Large intestine (tissue), 3 donors: ENCODE measurements at regions not wholly inside any gene's neighbourhood (a gene's known extent, or its start where the extent isn't known, plus 50 kb on each side); places are given as distances from the start of the nearest gene placed in this dataset.

Source experiments
- DNase-seq, 2 donors: peaks; one replicate each; pipeline versions ENCODE4 v3.0.0 to v3.0.0-alpha.2; 2013
- H3K27ac ChIP-seq: one replicate; pipeline ENCODE4 v1.5.1; 2013; ENCODE audit warnings: low read length
- H3K27me3 ChIP-seq: 2 replicates; pipeline ENCODE4 v1.6.1; 2013; ENCODE audit warnings: low read length; ENCODE audit not compliant: control insufficient read depth, insufficient read depth
- H3K36me3 ChIP-seq: 2 replicates; pipeline ENCODE4 v1.6.1; 2013; ENCODE audit warnings: low read length; ENCODE audit not compliant: control insufficient read depth, insufficient read depth
- H3K4me1 ChIP-seq: one replicate; pipeline ENCODE4 v1.6.1; 2013; ENCODE audit warnings: low read length; ENCODE audit not compliant: control insufficient read depth, insufficient read depth
- H3K4me3 ChIP-seq: one replicate; pipeline ENCODE4 v1.5.1; 2013; ENCODE audit warnings: low read length
- H3K9me3 ChIP-seq: one replicate; pipeline ENCODE4 v1.6.1; 2013; ENCODE audit warnings: mild to moderate bottlenecking, low read depth, low read length, moderate library complexity; ENCODE audit not compliant: control insufficient read depth
- WGBS: methylation state at CpG from one replicate; pipeline ENCODE4 v1.1.5; 2013; ENCODE audit warnings: low lambda C conversion rate; ENCODE audit not compliant: insufficient coverage; 5-methylcytosine and 5-hydroxymethylcytosine counted together

- H3K9me3 ChIP-seq, result peaks cover 6% of the 10 kb centered on the region
- WGBS, result no CpG with 5 or more reads among the region's 43 CpGs
- no peak overlapping the region for H3K4me3 ChIP-seq
- H3K27ac ChIP-seq, result no peak overlapping the region
- DNase-seq, result no peak
- H3K27me3 ChIP-seq, result peaks cover 56% of the 10 kb centered on the region
- peaks cover 11% of the 10 kb centered on the region for H3K4me1 ChIP-seq
- H3K36me3 ChIP-seq, result no peaks in the 10 kb centered on the region
Observed at GRCh38 chr12:132392389-132393244, 63.2 kb upstream of the GALNT9 start.

GRCh38 chr12:132391326-132392041, 62.1 kb upstream of the GALNT9 start:
- Histone ChIP-seq H3K27me3 (peaks cover 56% of the 10 kb centered on the region), H3K27ac (no peak overlapping the region), H3K4me3 (no peak overlapping the region), H3K4me1 (peaks cover under 1% of the 10 kb centered on the region), H3K9me3 (no peaks in the 10 kb centered on the region), H3K36me3 (no peaks in the 10 kb centered on the region)
- WGBS, result no CpG with 5 or more reads among the region's 43 CpGs
- DNase-seq, result no peak

DNA sequence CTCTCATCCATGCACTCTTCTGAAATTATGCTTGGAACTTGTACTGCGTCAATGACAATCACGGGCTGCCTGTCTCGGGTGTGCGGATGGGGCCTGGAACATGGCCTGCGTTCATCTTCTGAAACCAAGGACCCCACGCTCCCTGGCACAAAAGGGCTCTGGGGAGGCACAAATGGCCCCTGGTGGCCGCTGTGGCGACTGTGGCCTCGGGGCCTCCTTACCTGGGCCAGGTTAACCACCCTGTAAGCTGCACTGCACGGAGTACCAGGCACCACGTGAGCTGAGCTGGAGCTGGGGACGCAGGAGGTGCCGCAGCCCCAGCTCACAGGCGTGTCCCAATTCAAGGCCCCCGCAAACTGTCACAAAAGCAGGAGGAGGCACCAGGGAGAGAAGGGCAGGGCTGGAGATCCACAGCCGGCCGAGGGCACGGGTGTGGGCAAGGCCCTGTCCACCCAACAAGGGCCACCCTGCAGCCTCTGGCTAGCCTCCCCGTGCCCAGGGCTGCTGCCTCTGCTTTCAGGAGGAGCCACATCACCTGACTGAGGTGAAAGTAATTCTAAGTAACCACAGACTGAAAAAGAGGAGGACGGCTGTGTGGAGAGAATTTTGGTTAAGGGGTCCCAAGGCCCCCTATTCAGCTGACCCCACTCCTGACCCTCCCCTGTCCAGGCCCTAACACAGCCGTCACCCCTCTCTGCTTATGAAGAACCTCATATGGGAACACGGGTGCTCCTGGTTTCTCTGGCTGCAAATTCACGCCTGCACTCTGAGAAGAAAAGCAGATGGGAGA, 61.1 kb upstream of the GALNT9 start:
- no peak overlapping the region for H3K27ac ChIP-seq
- H3K9me3 ChIP-seq, result no peaks in the 10 kb centered on the region
- DNase-seq, result no peak
- WGBS, result no CpG with 5 or more reads among the region's 23 CpGs
- H3K4me3 ChIP-seq, result no peak overlapping the region
- no peaks in the 10 kb centered on the region for H3K36me3 ChIP-seq
- H3K27me3 ChIP-seq, result peaks cover 58% of the 10 kb centered on the region
- no peaks in the 10 kb centered on the region for H3K4me1 ChIP-seq

- peaks cover 65% of the 10 kb centered on the region for H3K27me3 ChIP-seq
- 0% methylated on average over 1 of the region's 21 CpGs for WGBS
- no peak for DNase-seq
Observed at GRCh38 chr12:132389526-132390286, 60.3 kb upstream of the GALNT9 start.

GRCh38 chr12:132389026-132389425, 59.6 kb upstream of the GALNT9 start:
- peaks cover 65% of the 10 kb centered on the region for H3K27me3 ChIP-seq
- no peak for DNase-seq

More at GRCh38 chr12:132389526-132390286, 60.3 kb upstream of the GALNT9 start:
- Histone ChIP-seq H3K9me3 (no peaks in the 10 kb centered on the region), H3K4me1 (no peaks in the 10 kb centered on the region), H3K4me3 (no peak overlapping the region), H3K36me3 (no peaks in the 10 kb centered on the region), H3K27ac (no peak overlapping the region)

GRCh38 chr12:132388379-132389015, 59.1 kb upstream of the GALNT9 start:
- Histone ChIP-seq H3K27me3 (peaks cover 65% of the 10 kb centered on the region), H3K4me1 (no peaks in the 10 kb centered on the region)
- whole genome bisulfite sequencing, result no CpG with 5 or more reads among the region's 13 CpGs

More at GRCh38 chr12:132389026-132389425, 59.6 kb upstream of the GALNT9 start:
- H3K4me1 ChIP-seq, result no peaks in the 10 kb centered on the region
- H3K36me3 ChIP-seq, result no peaks in the 10 kb centered on the region
- H3K27ac ChIP-seq, result no peak overlapping the region
- WGBS, result no CpG with 5 or more reads among the region's 16 CpGs
- no peaks in the 10 kb centered on the region for H3K9me3 ChIP-seq
- H3K4me3 ChIP-seq, result no peak overlapping the region

GRCh38 chr12:132386926-132387497, 57.6 kb upstream of the GALNT9 start:
- H3K27me3 ChIP-seq, result peaks cover 62% of the 10 kb centered on the region

More at GRCh38 chr12:132388379-132389015, 59.1 kb upstream of the GALNT9 start:
- Histone ChIP-seq H3K36me3 (no peaks in the 10 kb centered on the region), H3K27ac (no peak overlapping the region), H3K9me3 (no peaks in the 10 kb centered on the region), H3K4me3 (no peak overlapping the region)
- no peak for DNase-seq

GRCh38 chr12:132385923-132386751, 56.7 kb upstream of the GALNT9 start:
- Histone ChIP-seq H3K36me3 (no peaks in the 10 kb centered on the region), H3K27ac (no peak overlapping the region), H3K27me3 (peaks cover 64% of the 10 kb centered on the region), H3K4me1 (no peaks in the 10 kb centered on the region), H3K9me3 (no peaks in the 10 kb centered on the region), H3K4me3 (no peak overlapping the region)
- DNase-seq, result no peak
- no CpG with 5 or more reads among the region's 36 CpGs for WGBS

More at GRCh38 chr12:132386926-132387497, 57.6 kb upstream of the GALNT9 start:
- Histone ChIP-seq H3K4me1 (no peaks in the 10 kb centered on the region), H3K27ac (no peak overlapping the region), H3K4me3 (no peak overlapping the region), H3K9me3 (no peaks in the 10 kb centered on the region), H3K36me3 (no peaks in the 10 kb centered on the region)
- WGBS, result no CpG with 5 or more reads among the region's 30 CpGs
- DNase-seq, result no peak
